PC-3 (cell line): ENCODE measurements at regions not wholly inside any gene's neighbourhood (a gene's known extent, or its start where the extent isn't known, plus 50 kb on each side); places are given as distances from the start of the nearest gene placed in this dataset.

Experiments used
- EZH2 ChIP-seq: fragments of 300-600 bp; sonication (generic); IDR thresholded peaks from one replicate; pipeline ENCODE4 v1.6.1; 2017; ENCODE audit warnings: antibody characterized with exemption, mild to moderate bottlenecking, low read length; ENCODE audit not compliant: unreplicated experiment
- EZH2phosphoT487 ChIP-seq: fragments of 300-600 bp; sonication (generic); IDR thresholded peaks from 2 replicates; pipeline ENCODE4 v1.6.1; 2018; ENCODE audit warnings: mild to moderate bottlenecking, antibody characterized with exemption, low read length, borderline replicate concordance
- TF ChIP-seq, protein P1 (sequence below): fragments of 300-600 bp; sonication (generic); conservative IDR thresholded peaks from 2 replicates; pipeline ENCODE4 v1.5.1; 2017; ENCODE audit warnings: antibody characterized with exemption, low read depth, mild to moderate bottlenecking, low read length

GRCh38 chr1:199937161-199937560, 90.3 kb upstream of the NR5A2 start:
- TF ChIP-seq, protein P1, sequence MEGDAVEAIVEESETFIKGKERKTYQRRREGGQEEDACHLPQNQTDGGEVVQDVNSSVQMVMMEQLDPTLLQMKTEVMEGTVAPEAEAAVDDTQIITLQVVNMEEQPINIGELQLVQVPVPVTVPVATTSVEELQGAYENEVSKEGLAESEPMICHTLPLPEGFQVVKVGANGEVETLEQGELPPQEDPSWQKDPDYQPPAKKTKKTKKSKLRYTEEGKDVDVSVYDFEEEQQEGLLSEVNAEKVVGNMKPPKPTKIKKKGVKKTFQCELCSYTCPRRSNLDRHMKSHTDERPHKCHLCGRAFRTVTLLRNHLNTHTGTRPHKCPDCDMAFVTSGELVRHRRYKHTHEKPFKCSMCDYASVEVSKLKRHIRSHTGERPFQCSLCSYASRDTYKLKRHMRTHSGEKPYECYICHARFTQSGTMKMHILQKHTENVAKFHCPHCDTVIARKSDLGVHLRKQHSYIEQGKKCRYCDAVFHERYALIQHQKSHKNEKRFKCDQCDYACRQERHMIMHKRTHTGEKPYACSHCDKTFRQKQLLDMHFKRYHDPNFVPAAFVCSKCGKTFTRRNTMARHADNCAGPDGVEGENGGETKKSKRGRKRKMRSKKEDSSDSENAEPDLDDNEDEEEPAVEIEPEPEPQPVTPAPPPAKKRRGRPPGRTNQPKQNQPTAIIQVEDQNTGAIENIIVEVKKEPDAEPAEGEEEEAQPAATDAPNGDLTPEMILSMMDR, result no peak
- TF ChIP-seq EZH2phosphoT487 (no peak), EZH2 (no peak)
